ENCODE measurements at regions not wholly inside any gene's neighbourhood (a gene's known extent, or its start where the extent isn't known, plus 50 kb on each side); places are given as distances from the start of the nearest gene placed in this dataset.

- DNase-seq (no peak), ATAC-seq (no peak), FAIRE-seq (no peak)
- Histone ChIP-seq H3K27me3 (no peaks in the 10 kb centered on the region), H3K4me3 (no peak overlapping the region), H3K4me1 (no peaks in the 10 kb centered on the region), H3K9me3 (no peaks in the 10 kb centered on the region), H3K36me3 (no peaks in the 10 kb centered on the region), H3K27ac (no peak overlapping the region)
- TF ChIP-seq CTCF (IDR thresholded peaks at IDR 0.05), result no peak
- WGBS, 2 donors, result 75 to 81% methylated on average over 6 of the region's 6 CpGs
- intact Hi-C loops (cut with DNase I), result no loop called here
Observed at GRCh38 chr18:7288544-7288943, 57.7 kb downstream of the LRRC30 start.

- FAIRE-seq (no peak), DNase-seq (no peak), ATAC-seq (no peak)
- Histone ChIP-seq H3K4me1 (no peaks in the 10 kb centered on the region), H3K9me3 (no peaks in the 10 kb centered on the region), H3K27ac (no peak overlapping the region), H3K36me3 (no peaks in the 10 kb centered on the region), H3K4me3 (no peak overlapping the region), H3K27me3 (no peaks in the 10 kb centered on the region)
- intact Hi-C loops (cut with DNase I), result no loop called here
- TF ChIP-seq CTCF (IDR thresholded peaks at IDR 0.05), result no peak
- 56 to 60% methylated on average over 3 of the region's 3 CpGs for WGBS, 2 donors
Observed at GRCh38 chr18:7290077-7290476, 59.2 kb downstream of the LRRC30 start.

- no peak for TF ChIP-seq CTCF (IDR thresholded peaks at IDR 0.05)
Observed at GRCh38 chr18:7291046-7291445, 60.2 kb downstream of the LRRC30 start.

GRCh38 chr18:7298149-7298548, 67.3 kb downstream of the LRRC30 start:
- intact Hi-C loops (cut with DNase I), result no loop called here
- Histone ChIP-seq H3K4me1 (no peaks in the 10 kb centered on the region), H3K27ac (no peak overlapping the region), H3K9me3 (no peaks in the 10 kb centered on the region), H3K36me3 (no peaks in the 10 kb centered on the region), H3K27me3 (no peaks in the 10 kb centered on the region), H3K4me3 (no peak overlapping the region)
- TF ChIP-seq CTCF (IDR thresholded peaks at IDR 0.05), result no peak
- DNase-seq (no peak), FAIRE-seq (no peak), ATAC-seq (no peak)

More at GRCh38 chr18:7291046-7291445, 60.2 kb downstream of the LRRC30 start:
- DNase-seq, result no peak
- H3K27ac ChIP-seq, result no peak overlapping the region
- H3K4me3 ChIP-seq, result no peak overlapping the region
- no peaks in the 10 kb centered on the region for H3K9me3 ChIP-seq
- 57 to 70% methylated on average over 3 of the region's 3 CpGs for WGBS, 2 donors
- no peak for ATAC-seq
- FAIRE-seq, result no peak
- no peaks in the 10 kb centered on the region for H3K27me3 ChIP-seq
- intact Hi-C loops (cut with DNase I), result no loop called here
- H3K36me3 ChIP-seq, result no peaks in the 10 kb centered on the region
- no peaks in the 10 kb centered on the region for H3K4me1 ChIP-seq

- ATAC-seq, result no peak
- WGBS, 2 donors, result 78 to 91% methylated on average over 1 of the region's 1 CpG
- DNase-seq, result no peak
Observed at GRCh38 chr18:7301094-7301493, 70.2 kb downstream of the LRRC30 start.

More at GRCh38 chr18:7301094-7301493, 70.2 kb downstream of the LRRC30 start:
- intact Hi-C loops (cut with DNase I), result no loop called here
- Histone ChIP-seq H3K4me1 (no peaks in the 10 kb centered on the region), H3K4me3 (no peak overlapping the region), H3K9me3 (no peaks in the 10 kb centered on the region), H3K27ac (no peak overlapping the region), H3K36me3 (no peaks in the 10 kb centered on the region), H3K27me3 (no peaks in the 10 kb centered on the region)
- TF ChIP-seq CTCF (IDR thresholded peaks at IDR 0.05), result no peak
- no peak for FAIRE-seq
